GM21390 (cell line): ENCODE measurements at regions not wholly inside any gene's neighbourhood (a gene's known extent, or its start where the extent isn't known, plus 50 kb on each side); places are given as distances from the start of the nearest gene placed in this dataset.
"Not testable (repeated sequence)": the region's sequence is repeated elsewhere in the genome, so short reads cannot be mapped to it uniquely, and the experiment has no call there.

Source experiments
- ATAC-seq: cut with Tn5 transposase; IDR thresholded peaks from one replicate; pipeline ENCODE4 v1.9.1; 2021; ENCODE audit not compliant: unreplicated experiment

DNA sequence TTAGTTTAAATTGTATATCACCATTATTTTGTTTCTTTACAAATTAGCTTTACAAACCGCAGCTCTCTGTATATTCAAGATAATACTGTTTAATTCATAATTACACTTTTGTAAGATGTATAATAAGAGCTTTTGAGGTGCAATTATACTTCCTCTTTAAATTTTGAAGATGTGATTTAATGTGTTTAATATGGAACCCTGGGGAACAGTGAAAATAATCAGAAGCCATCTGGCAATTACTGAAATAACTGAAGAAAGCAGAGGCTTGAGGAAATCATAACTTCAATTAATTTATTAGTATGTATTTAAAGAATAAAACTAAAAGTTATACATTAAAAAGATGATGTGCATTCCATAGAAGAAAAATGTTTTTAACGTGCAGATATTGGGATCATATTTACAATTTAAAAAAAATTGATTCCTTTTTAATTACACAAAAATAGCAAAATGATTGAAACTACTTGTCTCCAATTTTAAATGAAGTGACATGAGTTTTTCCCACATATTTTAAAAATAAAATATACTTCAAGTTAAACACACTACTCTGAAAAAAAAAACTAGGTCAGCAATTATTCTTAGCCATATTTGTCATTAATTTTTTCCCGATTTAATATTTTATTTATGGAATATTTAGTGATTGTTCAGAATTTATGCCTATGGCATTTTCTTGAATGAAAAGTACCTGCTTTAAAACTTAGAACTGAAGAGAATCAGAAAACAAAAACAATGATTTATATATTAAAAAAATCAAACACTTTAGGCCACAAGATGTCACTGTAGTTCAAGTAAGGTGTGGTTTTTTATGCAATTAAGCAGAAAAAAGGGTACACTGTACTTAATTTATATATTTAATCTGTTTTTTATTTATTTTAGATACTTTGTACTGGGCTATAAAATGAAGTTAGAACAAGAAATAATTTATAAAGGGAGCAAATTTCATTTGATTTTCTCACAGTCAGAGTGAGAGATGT, 942.7 kb upstream of the NDST4 start:
- no peak for ATAC-seq

DNA sequence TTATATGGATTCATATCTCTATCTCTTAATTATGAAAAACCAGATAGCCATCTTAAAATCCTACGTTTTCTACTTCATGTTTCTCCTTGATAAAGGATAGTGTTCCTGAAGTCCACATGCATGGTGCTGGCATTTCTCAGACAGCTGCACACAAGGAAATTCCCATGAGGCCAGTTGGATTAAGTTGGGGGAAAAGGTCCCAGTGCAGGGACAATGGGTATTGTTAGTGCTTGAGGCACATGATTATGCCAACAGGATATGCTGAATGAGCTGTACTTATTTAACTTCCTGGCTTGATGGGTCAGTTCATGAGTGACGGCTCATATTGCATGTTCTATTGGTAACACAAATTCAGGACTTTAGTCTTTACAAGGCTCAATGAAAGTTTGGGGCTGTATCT, 913.9 kb upstream of the NDST4 start:
- ATAC-seq, result no peak

DNA sequence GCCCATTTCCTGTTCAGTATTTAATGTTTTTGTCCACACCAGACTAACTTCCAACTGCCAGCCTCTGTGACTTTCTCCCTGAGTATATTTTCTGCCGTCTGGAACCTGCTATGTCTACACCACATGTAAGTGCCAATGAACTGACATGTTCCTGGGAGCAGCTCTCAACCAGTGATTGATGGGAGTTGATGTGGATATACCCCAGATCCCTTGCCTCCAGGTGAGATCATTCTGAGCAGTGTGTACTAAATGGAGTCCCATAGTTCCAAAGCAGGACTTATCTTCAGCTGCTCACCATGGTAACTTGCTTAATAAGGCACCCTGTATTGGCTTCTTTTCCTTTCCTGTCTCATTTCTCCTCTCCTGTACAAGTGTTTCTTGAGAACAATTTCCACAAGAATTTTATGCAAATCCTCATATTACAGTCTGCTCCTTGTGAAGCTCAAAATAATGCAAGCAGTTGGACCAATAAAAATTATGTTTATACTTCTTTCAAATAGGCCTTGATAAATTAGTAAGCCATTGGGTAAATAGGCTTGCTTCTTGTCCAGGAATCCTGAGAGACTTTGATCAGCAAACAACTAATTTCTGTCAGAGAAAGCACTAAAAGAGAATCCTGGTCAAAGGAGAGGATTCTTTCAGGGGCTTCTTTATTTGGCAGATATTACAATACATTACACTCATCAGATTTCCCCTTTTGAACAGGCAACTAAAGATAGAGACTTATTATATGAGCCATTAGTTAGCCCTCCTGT, 911.7 kb upstream of the NDST4 start:
- no peak for ATAC-seq

DNA sequence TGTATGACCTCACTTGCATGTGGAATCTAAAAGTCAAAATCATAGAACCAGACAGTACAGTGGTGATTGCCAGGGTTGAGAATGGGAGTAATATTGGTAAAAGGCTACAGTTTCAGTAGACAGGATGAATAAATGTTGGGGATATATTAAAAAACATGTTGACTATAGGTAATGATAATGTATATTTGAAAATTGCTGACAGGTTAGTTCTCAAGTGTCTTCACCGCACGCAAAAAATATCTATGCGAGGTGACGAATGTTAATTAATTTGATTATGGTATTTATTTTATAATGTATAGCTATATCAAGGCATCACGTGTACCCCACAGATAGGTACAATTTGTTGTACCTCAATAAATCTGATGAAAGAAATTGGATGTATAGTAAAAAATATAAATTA, 909.6 kb upstream of the NDST4 start:
- no peak for ATAC-seq

DNA sequence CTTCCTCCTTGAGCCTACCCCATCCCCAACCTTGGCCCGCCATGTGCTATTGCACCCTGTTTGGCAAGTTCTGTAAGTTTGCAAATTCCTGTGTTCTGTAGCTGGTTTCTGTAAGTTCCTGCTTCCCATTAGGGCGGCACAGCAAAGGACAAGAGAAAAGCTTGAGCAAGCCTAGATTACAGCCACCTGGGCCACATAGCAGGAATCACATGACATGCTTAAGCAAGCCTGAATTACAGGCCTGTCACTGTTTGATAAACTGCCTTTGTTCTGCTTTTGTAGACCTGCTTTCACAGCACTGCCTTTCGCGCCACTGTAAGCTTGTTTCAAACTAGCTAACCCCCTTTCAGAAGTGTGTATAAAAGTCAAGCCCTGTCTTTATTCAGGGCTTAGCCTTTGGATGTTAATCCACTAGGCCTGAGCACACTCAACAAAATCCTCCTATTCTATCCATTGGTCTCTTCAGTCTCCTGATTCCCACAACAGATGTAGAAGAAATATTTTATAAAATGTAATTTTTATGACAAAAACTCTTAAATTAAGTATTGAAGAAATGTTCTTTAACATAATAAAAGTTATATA, 906.8 kb upstream of the NDST4 start:
- ATAC-seq, result no peak

DNA sequence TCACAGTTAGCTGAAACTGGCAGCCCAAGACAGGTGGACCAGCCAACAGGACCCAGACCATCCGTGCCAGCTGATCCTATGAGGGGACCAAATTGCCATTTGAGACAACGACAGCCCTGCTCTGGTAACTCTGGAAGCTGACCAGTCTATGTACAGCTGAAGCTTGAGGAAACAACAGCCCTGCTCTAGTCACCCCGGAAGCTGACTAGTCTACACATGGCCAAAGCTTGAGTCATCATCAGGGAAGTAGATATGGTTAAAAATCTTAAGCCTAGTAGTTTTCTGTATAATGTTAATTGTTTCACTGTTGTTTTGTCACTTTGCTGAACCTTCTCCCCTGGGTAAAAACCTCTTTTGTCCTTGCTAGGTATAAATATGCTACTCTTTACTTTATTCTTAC, 905.4 kb upstream of the NDST4 start:
- ATAC-seq, result no peak

DNA sequence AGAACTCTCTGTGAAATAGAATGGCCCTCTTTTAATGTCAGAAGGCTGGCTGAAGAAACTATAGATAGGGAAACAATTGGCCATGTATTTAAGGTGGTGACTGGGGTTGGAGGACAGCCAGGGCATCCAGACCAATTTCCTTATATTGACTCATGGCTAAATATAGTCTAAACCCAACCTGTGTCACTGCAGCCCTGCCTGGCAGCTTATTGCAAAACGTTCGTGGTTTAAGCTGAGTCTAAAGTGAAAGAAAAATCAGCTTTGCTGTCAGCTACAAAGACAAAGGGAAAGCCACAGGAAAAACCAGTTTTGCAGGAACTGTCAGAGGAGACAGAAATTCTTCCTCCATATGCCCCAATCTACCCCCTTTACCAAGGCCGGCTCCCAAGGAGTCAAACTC, 902.8 kb upstream of the NDST4 start:
- ATAC-seq, result no peak

DNA sequence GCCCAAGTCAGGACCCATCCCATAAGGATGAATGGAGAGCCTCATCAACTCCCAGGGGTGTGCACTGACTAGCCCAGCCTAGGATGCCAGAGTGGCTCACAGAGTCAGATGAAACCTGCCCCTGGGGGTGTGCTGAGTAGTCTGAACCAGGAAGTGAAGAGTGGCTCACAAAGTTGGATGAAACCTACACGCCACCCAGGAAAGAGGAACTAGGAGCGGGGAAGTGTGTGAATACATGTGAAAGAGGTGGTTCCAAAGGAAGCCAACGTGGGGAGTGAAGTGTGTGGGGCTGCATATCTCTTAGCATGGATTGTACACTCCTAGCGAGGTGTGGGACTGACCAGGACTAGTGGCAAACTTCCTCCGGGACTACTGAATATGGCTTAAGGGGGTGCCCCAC, 902.1 kb upstream of the NDST4 start:
- ATAC-seq, result no peak

DNA sequence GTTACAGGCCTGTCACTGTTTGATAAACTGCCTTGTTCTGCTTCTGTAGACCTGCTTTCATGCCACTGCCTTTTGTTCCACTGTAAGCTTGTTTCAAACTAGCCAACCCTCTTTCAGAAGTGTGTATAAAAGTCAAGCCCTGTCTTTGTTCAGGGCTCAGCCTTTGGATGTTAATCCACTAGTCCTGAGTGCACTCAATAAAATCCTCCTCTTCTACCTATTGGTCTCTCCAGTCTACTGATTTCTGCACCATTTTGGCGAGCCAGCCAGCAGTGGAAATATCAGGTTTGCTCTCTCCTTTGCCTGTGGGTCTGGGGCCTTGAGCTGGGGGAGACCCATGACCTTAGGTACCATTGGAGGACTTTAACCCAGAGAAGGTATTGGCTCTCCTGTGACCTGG, 901.6 kb upstream of the NDST4 start:
- ATAC-seq, result no peak

DNA sequence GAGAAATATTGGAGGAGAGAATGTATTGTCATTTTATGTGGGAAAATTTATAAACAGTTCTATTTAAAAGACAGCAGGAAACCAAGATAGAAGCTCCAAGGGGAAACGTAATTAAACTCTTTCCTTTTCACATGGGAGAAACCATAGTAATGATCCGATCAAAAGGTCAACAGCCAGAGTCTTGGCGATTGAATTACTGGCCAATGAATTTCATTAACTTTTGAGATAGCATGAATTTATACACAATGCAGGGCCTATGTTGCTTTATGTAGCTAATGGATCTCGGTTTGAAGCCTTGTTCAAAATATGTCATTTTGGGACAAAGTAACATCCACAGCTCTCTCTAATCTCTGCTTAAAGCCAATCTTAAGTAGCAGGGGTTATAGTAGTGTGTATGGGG, 897.5 kb upstream of the NDST4 start:
- no peak for ATAC-seq

DNA sequence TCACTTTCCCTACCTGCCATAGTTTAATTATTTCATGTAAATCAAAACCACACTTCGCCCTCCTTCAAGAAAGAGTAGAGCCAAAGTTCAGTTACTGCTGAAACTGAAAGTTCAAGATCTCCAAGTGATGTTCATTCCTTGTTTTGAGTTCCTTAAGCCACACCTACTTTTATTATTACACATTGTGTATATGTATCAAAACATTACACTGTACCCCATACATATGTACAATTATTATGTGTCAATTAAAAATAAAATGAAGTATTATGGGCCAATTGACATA, 892.3 kb upstream of the NDST4 start:
- no peak for ATAC-seq

DNA sequence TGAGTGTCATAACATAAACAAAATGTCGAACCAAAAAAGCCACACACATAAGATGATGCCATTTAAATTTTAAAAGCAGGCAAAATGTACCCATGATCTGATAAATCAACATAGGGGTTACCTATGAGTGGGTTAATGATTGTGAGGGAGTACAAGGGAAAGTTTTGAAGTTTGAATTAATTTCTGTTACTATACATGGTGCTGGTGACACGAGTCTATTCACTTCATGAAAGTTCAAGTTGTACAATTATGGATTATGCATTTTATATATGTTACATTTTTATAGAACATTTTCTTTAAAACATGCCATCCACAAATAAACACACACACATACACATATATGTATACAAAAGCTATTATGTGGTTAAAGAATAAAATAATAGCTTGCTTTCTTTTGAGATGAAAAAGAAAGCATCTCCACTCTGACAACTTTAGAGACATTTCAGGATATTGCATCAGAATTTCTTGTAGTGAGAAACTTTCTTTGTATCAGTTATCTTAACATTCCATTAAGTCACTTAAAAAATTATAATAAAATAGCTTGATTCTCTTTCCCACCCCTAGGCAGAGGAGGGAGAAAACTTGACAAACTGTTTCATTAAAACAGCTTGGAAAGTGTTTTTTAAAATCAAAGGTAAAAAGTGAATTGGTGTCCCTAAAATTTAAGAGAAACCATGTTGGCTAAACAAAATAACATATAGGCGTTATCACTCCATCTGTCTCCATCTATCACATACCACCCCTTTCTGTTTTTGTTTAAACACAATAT, 891.8 kb upstream of the NDST4 start:
- no peak for ATAC-seq

DNA sequence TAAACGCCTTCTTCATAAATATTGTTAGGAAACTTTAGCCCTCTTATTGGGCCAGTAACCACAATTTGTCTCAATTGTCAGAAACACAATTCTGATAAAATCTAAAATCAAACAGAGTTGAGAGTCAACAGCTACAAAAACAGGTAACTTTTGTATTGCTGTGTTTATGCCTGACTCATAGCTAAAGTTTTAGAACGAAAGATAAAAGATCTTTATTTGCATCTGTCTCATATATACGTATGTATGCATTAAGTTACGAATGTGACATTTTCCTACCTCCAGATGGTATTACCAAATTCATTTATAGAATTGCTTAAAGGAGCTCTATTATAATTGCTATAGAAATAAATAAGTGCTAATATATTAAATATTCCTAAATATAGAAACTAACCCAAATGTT, 887.9 kb upstream of the NDST4 start:
- no peak for ATAC-seq

DNA sequence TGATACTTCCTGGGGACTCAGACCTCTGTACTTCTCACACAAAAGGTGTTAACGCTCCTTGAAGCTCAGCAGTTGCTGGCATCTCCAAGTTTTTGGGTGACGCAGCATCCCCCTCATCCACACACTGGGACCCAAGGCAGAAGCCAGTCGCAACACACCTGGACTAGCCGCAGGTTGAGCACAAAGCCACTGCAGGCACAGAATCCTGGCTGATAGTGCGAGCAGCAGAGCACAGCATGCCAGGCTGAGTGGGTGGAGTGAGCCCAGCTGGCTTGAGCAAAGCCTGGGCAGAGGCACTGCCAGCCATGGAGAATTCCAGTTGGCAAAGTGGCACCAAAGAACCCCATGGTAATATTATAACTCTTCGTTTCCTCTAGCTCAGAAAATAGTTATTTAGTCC, 873.2 kb upstream of the NDST4 start:
- ATAC-seq, result no peak

DNA sequence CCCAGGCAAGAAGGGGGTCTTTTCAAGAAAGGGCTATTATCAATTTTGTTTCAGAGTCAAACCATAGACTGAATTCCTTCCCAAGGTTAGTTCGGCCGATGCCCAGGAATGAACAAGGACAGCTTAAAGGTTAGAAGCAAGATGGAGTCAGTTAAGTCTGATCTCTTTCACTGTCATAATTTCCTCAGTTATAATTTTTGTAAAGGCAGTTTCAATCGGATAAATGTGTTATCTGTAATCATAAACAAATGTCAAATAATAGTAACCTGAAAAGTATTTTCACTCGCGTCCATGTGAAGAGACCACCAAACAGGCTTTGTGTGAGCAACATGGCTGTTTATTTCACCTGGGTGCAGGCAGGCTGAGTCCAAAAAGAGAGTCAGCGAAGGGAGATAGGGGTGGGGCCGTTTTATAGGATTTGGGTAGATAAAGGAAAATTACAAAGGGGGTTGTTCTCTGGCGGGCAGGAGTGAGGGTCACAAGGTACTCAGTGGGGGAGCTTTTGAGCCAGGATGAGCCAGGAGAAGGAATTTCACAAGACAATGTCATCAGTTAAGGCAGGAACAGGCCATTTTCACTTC, 862.1 kb upstream of the NDST4 start:
- ATAC-seq, result not testable (repeated sequence)

DNA sequence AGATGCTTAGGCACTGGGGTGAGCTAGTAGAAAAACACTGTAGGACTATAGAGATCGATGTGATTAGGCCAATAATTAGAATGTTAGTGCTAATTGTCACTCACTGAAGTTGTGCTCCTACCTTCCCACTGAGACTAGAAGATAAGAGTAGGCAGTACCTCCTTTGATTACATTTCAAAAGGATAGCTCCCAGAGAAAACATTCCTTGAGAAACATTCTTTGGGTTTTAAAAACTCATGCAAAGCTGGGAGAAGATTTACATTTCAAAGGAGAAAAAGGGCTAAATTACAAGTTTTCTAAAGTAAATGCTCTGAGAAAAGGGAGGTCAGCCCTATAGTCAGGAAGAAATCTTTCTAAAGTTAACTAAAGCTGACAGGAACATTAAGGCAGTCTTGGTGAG, 860.3 kb upstream of the NDST4 start:
- no peak for ATAC-seq

DNA sequence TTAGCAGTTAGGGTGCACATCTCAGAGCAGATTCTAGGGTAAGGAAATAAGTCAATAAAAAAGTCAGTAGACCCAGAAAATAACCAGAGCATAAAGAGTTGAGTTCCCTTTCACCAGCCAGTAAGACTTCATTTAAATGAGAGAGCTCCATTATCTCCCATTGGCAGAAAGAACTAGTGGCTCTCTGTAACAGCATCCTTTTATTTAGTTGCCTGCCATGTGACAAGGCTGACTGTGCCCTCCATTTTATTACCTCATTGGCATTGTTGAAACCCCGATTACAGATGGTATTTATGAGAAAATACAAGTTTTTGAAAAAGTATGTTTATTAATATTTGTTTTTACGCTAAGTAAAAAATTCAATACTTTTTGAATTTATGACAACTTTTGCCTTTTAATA, 859.5 kb upstream of the NDST4 start:
- ATAC-seq, result no peak

DNA sequence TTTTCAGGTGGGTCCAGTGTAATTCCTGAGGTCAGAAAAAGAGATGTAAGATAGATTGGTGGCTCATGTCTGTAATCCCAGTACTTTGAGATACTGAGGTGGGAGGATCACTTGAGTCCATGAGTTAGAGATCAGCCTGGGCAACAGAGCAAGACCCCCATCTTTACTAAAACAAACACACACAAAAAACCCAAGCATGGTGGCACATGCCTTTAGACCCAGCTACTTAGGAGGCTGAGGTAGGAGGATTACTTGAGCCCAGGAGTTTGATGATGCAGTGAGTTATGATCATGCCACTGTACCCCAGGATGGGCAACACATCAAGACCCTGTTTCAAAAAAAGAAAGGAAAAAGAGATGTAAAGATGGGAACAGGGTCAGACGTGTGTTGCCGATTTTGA, 857.4 kb upstream of the NDST4 start:
- no peak for ATAC-seq

DNA sequence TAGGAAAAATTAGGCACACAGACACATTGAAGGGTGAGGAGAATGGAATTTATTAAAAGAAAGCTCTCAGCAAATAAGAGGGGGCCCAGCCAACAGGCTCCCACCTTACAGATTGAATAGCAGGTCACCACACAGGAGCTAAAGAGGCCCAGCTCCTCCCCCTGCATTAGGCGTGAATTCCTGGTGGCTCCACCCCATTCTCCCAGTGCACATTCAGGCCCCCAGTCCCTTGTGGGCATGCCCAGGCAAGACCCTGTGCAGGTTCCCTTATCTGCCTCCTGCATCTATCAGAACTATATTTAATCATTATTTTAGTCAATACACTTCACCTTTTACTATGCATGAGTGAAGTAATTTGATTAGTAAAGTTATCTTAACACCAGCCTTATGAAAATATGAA, 856.3 kb upstream of the NDST4 start:
- ATAC-seq, result no peak

DNA sequence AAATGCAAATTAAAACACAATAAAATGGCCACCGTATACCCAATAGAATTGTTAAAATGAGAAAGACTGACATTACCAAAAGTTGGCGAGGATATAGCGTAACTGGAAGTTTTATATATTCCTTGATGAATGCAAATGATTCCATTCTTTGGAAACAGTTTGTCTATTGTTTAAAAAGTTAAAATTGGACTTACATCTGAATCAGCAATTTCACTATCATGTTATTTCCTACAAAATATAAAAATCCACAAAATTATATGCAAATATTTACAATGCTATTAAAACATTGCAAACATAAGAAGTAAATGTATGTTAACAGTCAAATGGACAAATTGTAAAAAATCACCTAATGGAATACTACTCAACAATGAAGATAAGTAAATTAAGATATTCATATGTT, 852.2 kb upstream of the NDST4 start:
- no peak for ATAC-seq
